ENCODE measurements at regions not wholly inside any gene's neighbourhood (a gene's known extent, or its start where the extent isn't known, plus 50 kb on each side); places are given as distances from the start of the nearest gene placed in this dataset.
"Not testable (repeated sequence)": the region's sequence is repeated elsewhere in the genome, so short reads cannot be mapped to it uniquely, and the experiment has no call there.

GRCh38 chr22:44558671-44559070 is 60.6 kb upstream of the RTL6 start:
- TF ChIP-seq, protein P1, sequence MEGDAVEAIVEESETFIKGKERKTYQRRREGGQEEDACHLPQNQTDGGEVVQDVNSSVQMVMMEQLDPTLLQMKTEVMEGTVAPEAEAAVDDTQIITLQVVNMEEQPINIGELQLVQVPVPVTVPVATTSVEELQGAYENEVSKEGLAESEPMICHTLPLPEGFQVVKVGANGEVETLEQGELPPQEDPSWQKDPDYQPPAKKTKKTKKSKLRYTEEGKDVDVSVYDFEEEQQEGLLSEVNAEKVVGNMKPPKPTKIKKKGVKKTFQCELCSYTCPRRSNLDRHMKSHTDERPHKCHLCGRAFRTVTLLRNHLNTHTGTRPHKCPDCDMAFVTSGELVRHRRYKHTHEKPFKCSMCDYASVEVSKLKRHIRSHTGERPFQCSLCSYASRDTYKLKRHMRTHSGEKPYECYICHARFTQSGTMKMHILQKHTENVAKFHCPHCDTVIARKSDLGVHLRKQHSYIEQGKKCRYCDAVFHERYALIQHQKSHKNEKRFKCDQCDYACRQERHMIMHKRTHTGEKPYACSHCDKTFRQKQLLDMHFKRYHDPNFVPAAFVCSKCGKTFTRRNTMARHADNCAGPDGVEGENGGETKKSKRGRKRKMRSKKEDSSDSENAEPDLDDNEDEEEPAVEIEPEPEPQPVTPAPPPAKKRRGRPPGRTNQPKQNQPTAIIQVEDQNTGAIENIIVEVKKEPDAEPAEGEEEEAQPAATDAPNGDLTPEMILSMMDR (IDR thresholded peaks at IDR 0.05) = not testable (repeated sequence)
- TF ChIP-seq POLR2AphosphoS5 (IDR thresholded peaks at IDR 0.05; ENCODE audit: low read depth, low read length) = not testable (repeated sequence)
